Stimulated activated CD8-positive, alpha-beta memory T cell treated with anti-CD3 and anti-CD28 coated beads, Interleukin-15, amount 100 ng/mL, for 4 hours (primary cell): ENCODE measurements at regions not wholly inside any gene's neighbourhood (a gene's known extent, or its start where the extent isn't known, plus 50 kb on each side); places are given as distances from the start of the nearest gene placed in this dataset.

Experiments used
- DNase-seq, 2 donors: peaks; one replicate each; pipeline ENCODE4 v3.0.0-alpha.2; 2020; ENCODE audit warnings: low read depth in 2 of 2

DNA sequence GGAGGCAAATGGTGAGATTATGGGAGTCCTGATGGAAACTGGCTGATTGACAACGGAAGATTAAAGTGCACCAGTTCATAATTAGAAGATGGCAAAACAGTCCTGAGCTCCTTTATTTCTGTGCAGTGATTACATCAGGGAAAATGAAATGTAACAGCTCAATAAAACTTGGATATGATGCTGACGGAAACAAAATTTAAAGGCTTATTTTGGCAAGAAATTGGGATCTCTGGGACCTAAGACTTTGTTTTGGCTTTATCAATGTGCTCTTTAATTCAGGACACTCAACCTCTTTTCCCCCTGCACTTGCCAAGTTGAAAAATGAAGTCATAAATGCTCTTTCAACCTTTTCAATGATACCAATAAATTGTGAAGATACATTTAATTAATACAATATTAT is 226.8 kb downstream of the C6orf118 start:
- DNase-seq = no peak

DNA sequence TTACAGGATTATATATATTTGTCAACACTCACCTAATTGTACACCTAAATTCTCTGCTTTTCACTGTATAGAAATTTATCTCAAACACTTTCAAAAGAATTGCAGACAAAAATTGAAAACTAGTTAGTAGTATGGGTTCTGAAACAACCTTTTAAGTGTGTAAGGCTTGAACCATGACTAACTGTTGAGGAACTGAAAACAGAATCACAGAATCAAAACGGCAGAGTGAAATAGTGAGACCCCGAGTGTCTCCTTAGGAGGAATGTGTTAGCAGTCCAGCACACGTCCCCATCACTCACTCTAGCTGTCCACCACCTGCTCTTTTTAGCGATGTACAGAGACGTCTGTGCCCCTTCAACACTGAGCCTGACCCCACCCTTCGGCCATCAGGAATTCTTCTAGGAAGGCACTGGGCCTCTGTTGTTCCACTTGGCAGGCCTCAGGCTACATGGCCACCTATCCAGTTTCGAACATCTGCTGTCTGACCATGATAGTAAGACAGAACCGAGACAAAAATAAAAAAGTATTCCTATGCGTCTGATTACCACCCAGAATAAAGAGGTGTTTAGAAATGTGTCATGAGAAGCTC is 227.4 kb downstream of the C6orf118 start:
- DNase-seq = no peak

DNA sequence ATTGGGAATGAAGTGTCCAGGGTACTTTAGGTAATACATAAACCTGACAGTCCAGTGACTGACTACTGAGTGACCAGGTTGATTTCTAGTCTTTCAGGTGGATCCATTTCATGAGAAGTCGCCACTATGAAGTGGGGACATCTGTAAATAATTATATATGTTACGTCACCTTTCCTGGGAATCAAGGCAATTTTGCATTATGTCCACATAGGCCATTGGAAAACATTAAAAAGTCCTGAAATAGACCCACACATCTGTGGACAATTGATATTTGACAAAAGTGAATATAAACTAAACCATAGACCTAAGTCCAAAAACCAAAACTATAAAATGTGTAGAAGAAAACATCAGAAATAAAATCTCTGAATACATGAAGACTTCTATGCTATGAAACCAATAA is 231.5 kb downstream of the C6orf118 start:
- DNase-seq = no peak

DNA sequence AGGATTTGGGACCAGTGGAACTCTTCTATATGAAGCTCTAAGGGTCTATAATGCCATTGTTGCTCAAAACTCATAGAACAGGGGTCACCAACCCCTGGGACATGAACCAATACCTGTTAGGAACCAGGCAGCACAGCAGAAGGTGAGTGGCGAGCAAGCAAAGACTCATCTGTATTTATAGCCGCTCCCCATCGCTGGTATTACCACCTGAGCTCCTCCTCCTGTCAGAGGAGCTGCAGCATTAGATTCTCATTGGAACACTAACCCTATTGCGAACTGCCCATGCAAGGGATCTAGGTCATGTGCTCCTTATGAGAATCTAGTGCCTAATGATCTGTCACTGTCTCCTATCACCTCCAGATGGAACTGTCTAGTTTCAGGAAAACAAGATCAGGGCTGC is 237.5 kb downstream of the C6orf118 start:
- no peak for DNase-seq

DNA sequence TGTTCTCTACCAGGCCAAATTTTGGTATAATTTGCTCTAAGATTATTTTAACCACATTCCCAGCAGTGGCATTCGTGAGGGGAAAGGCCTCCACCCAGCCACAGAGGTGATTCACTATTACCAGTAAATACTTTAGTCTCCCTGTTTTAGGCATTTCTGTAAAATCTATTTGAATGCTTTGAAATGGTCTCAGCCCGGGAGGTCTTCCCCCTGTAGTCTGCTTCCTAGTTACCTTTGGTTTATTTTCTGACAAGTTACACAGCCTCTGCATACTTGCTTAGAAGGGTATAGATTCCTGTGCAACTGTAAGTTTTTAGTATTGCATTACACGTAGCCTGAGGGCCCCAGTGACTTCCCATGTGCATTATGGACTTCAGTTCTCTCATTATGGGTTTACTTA is 248.7 kb downstream of the C6orf118 start:
- no peak for DNase-seq

DNA sequence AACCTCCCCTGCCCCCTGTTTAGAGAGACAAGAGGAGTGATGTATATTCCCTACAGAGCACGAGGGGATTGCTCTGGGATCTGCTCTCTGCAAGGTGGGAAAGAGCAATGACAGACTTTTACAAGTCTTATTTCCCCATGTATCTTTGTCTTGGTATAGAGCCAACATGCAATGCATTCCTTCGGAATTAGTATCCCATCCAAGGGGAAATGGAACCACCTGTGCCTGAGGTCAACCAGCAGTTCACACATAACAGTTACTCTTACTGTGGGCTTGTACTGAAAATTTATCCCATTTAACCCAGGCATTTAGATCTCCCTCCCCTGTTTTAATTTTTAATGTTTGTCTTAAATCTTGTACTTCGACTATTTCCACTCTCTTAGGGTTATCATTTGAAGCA is 250.4 kb downstream of the C6orf118 start:
- no peak for DNase-seq

DNA sequence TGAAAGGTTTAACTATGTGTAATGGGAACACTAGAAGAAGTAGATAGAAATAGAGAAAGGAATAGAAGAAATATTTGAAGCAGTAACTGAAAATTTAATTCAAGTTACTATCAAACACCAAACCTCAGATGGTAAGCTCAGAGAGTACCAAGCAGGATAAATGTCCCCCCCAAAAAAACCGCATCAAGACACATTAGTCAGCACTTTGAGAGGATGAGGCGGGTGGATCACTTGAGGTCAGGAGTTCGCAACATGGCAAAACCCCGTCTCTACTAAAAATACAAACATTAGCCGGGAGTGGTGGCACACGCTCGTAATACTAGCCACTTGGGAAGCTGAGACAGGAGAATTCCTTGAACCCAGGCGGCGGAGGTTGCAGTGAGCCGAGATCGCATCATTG is 253.1 kb downstream of the C6orf118 start:
- DNase-seq = no peak

DNA sequence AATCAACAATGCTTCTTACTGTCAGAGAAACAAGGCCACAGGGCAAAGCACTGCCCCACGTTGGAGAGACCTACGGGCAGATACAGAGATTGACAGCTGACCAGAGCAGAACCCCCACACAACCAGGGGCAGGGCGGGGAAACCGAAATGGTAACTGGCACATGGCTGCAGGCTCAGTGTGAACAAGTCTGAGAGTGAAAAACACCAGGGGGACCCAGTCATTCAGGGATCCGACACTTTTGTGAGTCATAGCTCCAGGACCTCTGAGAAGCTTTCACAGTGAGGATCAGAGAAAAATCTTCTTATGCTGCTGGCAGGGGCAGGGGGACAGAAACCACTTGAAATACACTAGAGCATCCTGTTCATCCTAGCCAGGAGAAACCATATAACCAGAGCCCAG is 254.2 kb downstream of the C6orf118 start:
- no peak for DNase-seq

DNA sequence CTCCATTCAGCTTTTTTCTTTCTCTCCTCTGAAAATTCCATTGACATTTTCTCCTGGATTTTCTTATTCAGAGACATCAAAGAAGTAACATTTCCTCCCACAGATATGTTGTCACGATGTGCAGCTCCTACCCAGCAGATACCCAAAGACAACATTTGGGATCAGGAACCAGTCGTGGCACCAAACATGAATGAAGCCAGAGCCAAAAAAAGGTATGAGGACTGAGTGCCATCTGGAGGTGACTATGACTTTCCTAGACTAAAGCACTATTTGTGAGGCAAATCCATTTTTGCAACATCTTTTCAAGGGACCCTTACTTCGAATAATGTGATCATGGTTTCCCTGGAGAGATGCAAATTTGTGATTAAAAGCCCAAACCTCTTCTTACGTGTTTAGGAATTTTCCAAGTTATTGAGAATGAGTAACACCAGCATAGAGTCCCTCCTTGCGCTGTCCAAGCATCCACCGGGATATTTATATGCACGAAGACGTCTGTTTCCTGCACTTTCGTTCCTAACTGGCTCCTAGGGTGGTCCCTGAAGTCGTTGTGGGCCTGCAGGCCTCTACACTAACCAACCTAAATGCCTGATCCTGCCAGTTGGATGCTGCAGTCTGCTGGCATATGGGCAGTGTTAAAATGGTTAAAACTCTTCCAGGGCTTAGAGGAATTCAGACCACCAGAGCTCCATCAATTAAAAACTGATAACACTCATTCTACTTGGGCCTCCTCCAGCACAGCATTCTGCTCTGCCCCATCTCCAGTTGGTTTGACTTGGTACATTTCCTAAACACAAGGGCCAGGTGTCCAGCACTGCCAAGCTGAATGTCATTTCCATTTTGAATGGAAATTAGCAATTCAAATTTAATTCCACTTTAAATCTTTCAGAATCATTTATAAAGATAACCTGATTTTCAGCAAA is 256.6 kb downstream of the C6orf118 start:
- no peak for DNase-seq

DNA sequence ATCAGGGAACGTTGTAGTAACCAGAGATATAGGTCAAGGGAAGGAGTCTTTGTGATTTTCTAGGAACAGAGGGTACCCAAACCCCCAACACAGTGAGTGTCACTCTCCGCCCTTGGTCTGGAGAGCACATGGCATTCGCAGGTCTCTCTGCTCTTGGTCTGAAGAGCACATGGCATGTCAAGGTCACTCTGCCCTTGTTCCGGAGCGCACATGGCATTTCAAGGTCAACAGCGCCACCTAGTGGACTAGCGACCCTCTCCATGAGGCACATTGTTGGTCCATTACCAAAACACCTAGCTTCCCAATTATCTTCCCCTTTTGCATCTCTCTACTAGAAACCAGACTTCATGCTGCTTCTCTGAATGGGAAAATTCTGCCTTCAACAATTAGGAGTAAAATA is 260.0 kb downstream of the C6orf118 start:
- no peak for DNase-seq

DNA sequence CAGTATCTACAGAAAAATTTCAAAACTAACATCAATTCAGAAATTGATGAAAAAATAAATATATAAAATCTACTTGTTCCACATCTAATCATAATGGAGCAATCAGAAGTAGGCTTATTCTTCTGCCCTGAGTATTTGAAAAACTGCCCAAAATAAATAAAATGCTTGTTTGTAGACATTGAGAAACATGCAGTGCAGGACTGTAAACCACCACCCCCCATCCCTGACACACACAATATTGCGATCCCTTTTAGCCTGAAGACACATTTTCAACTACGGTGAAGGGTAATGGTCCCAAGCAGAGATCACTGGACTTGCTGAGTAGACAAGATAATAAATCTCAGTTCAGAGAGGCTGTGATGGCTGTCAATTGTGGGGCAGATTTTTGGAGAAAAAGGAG is 261.5 kb downstream of the C6orf118 start:
- DNase-seq = no peak

DNA sequence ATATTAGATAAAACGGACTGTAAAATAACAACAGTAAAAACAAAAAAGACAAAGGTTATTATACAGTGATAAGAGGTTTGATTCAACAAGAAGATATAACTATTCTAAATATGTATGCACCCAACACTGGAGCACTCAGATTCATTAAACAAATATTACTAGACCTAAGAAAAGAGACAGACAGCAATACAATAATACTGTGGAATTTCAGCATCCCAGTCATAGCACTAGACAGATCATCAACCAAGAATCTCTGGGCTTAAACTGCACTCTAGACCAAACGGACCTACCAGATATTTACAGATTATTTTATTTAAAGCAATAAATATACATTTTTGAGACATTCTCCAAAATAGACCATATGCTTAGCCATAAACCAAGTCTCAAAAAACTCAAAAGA is 263.8 kb downstream of the C6orf118 start:
- no peak for DNase-seq

DNA sequence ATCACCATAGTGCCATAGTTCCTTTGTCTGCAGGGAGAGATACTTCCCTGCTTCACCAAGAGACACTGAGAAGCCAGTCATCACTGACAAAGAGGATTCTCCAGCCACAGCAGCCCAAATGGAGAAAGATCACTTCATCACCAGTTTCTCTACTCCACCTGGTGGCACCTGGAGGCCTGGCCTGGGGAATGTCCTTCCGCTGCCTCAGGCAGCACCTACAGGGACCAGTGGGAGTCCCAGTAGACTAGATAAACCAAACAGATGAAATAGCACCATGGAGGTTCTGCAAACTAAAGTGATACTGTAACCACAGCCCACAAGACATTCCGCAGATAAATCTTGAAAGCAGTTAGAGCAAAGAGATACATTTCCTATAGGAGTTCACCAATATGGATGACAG is 266.5 kb downstream of the C6orf118 start:
- no peak for DNase-seq

DNA sequence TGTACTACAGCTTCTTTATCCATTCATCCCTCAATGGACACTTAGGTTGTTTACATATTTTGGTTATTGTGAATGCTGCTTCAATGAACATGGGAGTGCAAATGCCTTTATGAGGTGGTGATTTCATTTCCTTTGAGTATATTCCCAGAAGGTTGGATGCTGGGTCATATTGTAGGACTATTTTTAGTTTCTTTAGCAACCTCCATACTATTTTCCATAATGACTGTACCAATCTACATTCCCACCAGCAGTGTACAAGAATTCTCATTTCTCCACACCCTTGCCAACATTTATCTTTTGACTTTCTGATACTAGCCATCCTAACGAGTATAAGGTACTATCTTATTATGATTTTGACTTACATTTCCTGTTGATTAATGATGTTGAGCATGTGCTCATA is 269.0 kb downstream of the C6orf118 start:
- DNase-seq = no peak

DNA sequence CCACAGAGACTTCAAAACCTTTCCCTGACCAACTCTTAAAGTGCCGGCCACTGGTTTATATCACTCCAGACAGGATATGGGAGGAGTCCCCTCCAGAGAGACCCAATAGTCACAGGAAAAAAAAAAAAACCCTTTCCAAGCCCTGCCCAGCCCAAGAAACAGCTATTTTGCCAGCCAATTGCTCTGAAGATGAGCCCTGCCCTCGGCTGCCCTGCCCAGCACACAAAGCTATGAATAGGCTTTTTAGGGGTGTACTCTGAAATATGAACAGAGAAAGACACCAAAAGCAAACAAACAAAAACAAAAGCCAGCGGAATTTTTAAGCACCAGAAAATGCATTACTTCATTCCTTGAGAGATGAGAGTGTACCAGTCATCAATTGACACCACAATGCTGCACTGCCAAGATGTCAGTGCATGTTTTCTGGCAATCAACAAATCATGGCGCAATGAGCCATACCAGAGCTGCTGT is 275.1 kb downstream of the C6orf118 start:
- no peak for DNase-seq

DNA sequence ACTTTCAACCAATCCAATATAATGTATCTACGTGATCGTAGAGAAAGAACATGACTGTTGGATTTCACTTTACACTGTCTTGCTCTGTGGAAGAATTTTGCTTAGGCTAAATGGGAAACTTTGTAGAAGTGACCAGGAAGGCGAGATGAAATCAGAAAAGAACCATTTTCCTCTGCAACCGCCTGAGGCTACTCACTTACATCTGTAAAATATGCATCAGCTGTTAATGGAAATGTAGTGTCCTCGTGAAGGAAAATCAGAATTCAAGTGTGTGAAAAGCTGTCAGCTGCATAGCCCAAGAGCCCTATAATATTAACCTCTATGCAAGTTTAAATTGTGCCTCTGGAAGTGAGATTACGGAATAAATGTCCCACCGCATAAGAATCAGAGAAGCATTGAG is 277.9 kb downstream of the C6orf118 start:
- no peak for DNase-seq

DNA sequence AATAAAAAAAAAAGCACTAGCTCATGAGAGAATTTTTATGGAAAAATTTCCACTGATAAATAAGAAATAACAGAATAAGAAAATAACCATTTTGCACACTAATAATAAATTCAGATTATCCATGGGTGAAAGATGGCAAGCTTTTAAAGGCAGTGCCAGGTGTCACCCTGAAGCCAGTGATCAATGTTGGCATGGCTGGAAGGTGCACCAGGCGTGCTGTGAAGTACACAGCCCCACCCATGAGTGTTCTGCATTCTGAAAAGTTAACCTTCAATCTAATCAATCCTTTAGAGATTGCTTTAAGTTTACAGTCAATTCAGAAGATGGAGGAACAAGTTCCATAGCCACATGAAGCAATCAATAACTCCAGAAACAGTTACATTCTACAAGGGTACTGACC is 284.4 kb downstream of the C6orf118 start:
- no peak for DNase-seq

DNA sequence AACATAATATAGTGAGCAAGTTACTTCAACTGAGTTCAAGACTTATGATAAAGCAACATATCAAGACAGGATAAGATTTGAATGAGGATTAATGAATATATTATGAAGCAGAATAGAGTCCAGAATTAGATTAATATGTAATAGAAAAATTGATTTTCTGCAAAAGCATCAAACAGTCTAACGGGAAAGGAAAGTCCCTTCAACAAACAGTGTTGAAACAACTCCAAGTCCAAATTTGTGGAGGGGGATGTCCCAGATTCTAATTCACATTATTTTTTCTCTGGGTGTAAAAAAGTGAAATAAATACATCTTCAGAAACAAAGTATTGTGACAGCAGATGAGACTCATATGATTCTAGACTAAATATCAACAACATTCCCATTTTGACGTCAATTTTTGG is 289.7 kb downstream of the C6orf118 start:
- no peak for DNase-seq

DNA sequence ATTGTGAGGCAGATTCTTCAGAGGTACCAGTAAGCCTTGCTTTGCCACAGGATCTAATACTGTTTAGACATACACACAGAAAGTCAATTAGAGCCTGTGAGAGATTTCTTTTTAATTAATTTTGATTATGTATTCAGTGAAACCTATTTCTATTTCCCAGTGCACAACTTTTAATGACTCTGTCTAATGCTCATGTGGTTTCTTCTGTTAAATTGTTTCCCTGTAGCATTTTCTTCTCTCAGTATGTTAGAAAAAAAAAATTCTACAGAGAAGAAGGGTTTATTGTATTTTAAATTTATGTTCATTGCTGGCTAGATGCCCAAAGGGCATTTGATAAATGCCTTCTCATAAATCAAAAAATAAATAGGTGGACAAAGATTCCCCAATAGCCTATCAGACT is 293.7 kb downstream of the C6orf118 start:
- no peak for DNase-seq

DNA sequence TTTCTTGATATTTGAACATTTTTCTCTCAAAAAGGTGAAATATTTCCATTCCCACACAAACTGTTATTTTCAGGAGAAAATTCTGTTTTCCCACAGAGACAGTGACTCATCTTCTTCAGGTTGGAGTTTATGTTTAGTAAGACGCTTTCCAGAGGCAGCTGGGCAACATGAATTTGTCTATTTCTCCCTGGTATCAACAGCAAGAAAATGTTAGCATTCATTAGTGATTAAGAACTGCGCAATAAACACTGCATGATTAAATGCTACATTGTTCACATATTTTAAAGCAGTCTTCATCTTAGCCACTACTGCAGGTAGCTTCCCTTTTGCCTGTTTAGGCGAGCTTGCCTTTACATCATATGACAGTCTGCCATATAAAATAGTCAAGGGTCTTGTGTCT is 295.7 kb downstream of the C6orf118 start:
- no peak for DNase-seq

DNA sequence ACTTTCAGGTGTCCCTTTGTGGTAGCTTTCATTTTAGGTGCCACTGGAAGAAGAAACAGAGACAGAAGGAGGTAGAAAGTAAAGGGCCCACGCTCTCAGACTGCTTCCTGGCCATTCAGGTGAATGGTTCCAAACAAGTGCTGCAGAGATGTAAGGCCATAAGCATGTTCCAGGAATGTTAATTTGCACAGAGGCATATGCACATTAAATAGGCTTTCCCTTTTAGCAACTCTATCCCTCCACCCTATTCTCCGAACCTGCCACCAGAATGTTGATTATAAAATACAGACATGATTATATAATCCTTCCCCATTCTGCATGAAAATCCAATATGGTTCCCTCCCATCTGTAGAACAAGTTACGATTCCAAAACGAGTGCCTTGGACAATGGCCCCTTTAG is 297.2 kb downstream of the C6orf118 start:
- no peak for DNase-seq

DNA sequence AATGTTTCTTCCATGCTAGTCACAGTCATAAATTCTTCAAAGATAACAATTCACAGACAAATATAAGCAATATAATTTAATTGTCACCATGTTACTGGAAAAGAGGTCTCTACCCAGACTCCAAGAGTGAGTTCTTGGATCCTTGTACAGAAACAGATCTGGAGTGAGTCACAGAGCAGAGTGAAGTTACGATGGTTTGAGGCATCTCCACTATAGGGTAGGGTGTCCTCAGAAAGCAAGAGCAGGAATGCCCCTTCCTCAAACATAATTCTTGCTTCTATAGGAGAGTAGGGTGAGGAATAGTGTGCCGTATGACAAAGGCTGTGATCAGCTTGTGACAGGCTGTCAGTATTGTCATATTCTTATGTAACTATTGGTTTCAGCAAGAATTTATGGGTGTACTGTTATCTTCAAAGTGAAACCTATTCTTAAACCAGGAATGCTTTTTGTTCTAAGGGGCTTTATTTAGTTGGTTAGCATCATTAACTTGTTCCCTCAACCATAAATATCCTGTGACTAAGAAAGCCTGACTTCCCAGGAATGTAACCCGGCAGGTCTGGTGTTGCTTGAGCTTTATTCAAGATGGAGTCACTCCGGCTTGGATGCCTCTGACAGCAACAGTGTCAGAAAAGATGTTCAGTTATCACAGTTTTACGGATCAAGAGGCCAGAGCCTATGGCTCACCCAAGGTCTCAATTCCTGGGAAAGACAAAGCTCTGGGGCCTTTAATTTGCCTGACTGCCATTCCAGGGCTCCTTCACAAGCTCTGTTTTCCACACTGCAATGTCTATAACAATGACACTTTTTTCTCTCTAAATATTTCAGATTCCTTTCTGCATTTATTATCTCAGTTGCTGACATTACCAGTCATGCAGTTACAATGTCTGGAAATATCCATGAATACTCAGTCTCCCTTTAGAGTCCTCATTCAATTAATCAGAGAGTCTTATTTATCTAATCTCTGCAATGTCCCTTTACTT is 298.6 kb downstream of the C6orf118 start:
- DNase-seq = no peak
